GM23248 (cell line): ENCODE measurements at regions not wholly inside any gene's neighbourhood (a gene's known extent, or its start where the extent isn't known, plus 50 kb on each side); places are given as distances from the start of the nearest gene placed in this dataset.

Source experiments
- DNase-seq: peaks from one replicate; pipeline ENCODE4 v3.0.0-alpha.2; 2015
- H2AFZ ChIP-seq: fragments of 200-600 bp; sonication (generic); 2 replicates; pipeline ENCODE4 v1.6.1; 2016; ENCODE audit warnings: antibody characterized with exemption
- H3F3A ChIP-seq: fragments of 200-600 bp; sonication (generic); 2 replicates; pipeline ENCODE4 v1.6.1; 2016; ENCODE audit warnings: mild to moderate bottlenecking, antibody characterized with exemption, mixed run types; ENCODE audit not compliant: insufficient read depth
- H3K27ac ChIP-seq: fragments of 200-600 bp; sonication (generic); 2 replicates; pipeline ENCODE4 v1.5.1; 2016; ENCODE audit warnings: mild to moderate bottlenecking
- H3K27me3 ChIP-seq: fragments of 200-600 bp; sonication (generic); replicated peaks from 2 replicates; pipeline ENCODE4 v1.6.1; 2016; ENCODE audit warnings: mild to moderate bottlenecking; ENCODE audit not compliant: insufficient read depth
- H3K36me3 ChIP-seq: fragments of 200-600 bp; sonication (generic); 2 replicates; pipeline ENCODE4 v1.6.1; 2016; ENCODE audit warnings: low read depth, mild to moderate bottlenecking
- H3K4me1 ChIP-seq: fragments of 200-600 bp; sonication (generic); 2 replicates; pipeline ENCODE4 v1.6.1; 2016; ENCODE audit warnings: mild to moderate bottlenecking; ENCODE audit not compliant: insufficient read depth
- H3K4me2 ChIP-seq: fragments of 200-600 bp; sonication (generic); one replicate; pipeline ENCODE4 v1.6.1; 2016; ENCODE audit warnings: mild to moderate bottlenecking; ENCODE audit not compliant: unreplicated experiment
- H3K4me3 ChIP-seq: fragments of 200-600 bp; sonication (generic); 2 replicates; pipeline ENCODE4 v1.5.1; 2016; ENCODE audit warnings: mild to moderate bottlenecking
- H3K79me2 ChIP-seq: fragments of 200-600 bp; sonication (generic); 2 replicates; pipeline ENCODE4 v1.6.1; 2016; ENCODE audit warnings: mild to moderate bottlenecking; ENCODE audit not compliant: insufficient read depth
- H3K9ac ChIP-seq: fragments of 200-600 bp; sonication (generic); 2 replicates; pipeline ENCODE4 v1.6.1; 2016; ENCODE audit warnings: mild to moderate bottlenecking
- H3K9me2 ChIP-seq: fragments of 200-600 bp; sonication (generic); 2 replicates; pipeline ENCODE4 v1.6.1; 2016; ENCODE audit warnings: mixed run types, mild to moderate bottlenecking, moderate library complexity; ENCODE audit not compliant: insufficient read depth
- H3K9me3 ChIP-seq: fragments of 200-600 bp; sonication (generic); one replicate; pipeline ENCODE4 v1.6.1; 2017; ENCODE audit warnings: low read depth
- H4K20me1 ChIP-seq: fragments of 200-600 bp; sonication (generic); 2 replicates; pipeline ENCODE4 v1.6.0; 2016; ENCODE audit not compliant: insufficient read depth
- EZH2 ChIP-seq: fragments of 200-600 bp; sonication (generic); IDR thresholded peaks from 2 replicates; pipeline ENCODE4 v1.6.1; 2018; ENCODE audit warnings: antibody characterized with exemption, mild to moderate bottlenecking; ENCODE audit not compliant: insufficient read depth, poor library complexity, severe bottlenecking
- EZH2phosphoT487 ChIP-seq: fragments of 200-600 bp; sonication (generic); IDR thresholded peaks from 2 replicates; pipeline ENCODE4 v1.6.1; 2018; ENCODE audit warnings: antibody characterized with exemption, moderate library complexity, mild to moderate bottlenecking, low read depth; ENCODE audit not compliant: insufficient read depth
- WGBS, 2 experiments: methylation state at CpG; one replicate each; pipeline ENCODE4 v1.1.6; 2015 to 2017; ENCODE audit warnings: low lambda C conversion rate in 2 of 2, low coverage in 1 of 2; ENCODE audit errors: missing lambda C conversion rate in 2 of 2; 5-methylcytosine and 5-hydroxymethylcytosine counted together
- in situ Hi-C: fragments of 300-500 bp; cut with MboI; formaldehyde crosslinking; loops from 2 replicates; pipeline ENCODE4 v1.15.0; 2020

DNA sequence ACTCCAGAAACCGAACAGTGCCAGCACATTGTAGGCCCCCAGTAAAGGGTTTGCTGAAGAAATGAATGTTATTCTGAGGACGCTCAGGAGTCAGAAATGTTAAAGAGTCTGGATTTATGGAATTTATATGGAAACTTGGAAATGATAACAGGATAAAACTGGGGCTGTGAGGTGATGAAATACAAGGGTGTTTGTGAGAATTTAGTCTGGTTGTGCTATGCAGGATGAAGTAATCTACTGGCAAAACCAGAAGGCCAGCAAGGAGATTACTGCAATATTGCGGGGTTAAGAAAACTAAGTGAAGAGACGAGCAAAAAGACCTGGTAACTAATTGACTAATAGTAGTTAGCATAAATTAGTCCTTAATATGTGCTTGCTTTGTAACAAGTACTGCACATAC is 467.8 kb downstream of the ZEB2 start:
- Histone ChIP-seq H3K4me1 (no peaks in the 10 kb centered on the region), H3K9me2 (no peaks in the 10 kb centered on the region), H3K4me3 (no peak overlapping the region), H3F3A (no peaks in the 10 kb centered on the region), H3K79me2 (no peaks in the 10 kb centered on the region), H4K20me1 (no peaks in the 10 kb centered on the region), H3K4me2 (no peak overlapping the region), H3K27me3 (no peaks in the 10 kb centered on the region), H3K27ac (no peak overlapping the region), H3K9me3 (no peaks in the 10 kb centered on the region), H3K36me3 (no peaks in the 10 kb centered on the region), H2AFZ (no peak overlapping the region), H3K9ac (no peak overlapping the region)
- DNase-seq = no peak
- in situ Hi-C loops = no loop called here
- no peak for TF ChIP-seq EZH2
- TF ChIP-seq EZH2phosphoT487 = no peak
- WGBS, 2 experiments = 76 to 86% methylated on average over 4 of the region's 4 CpGs

- WGBS, 2 experiments = 68 to 71% methylated on average over 3 of the region's 3 CpGs
- Histone ChIP-seq H2AFZ (no peak overlapping the region), H3K9me2 (no peaks in the 10 kb centered on the region), H3K4me1 (no peaks in the 10 kb centered on the region), H3K4me2 (no peak overlapping the region), H3F3A (no peaks in the 10 kb centered on the region), H3K27me3 (no peaks in the 10 kb centered on the region), H3K36me3 (no peaks in the 10 kb centered on the region), H3K79me2 (no peaks in the 10 kb centered on the region), H3K27ac (no peak overlapping the region), H3K4me3 (no peak overlapping the region), H3K9me3 (no peaks in the 10 kb centered on the region), H4K20me1 (no peaks in the 10 kb centered on the region), H3K9ac (no peak overlapping the region)
- no peak for DNase-seq
- in situ Hi-C loops = no loop called here
- TF ChIP-seq EZH2 = no peak
- TF ChIP-seq EZH2phosphoT487 = no peak
Measured at GRCh38 chr2:144049137-144049536, 470.8 kb downstream of the ZEB2 start.

- 89 to 90% methylated on average over 4 of the region's 4 CpGs for WGBS, 2 experiments
- no peak for TF ChIP-seq EZH2
- no peak for TF ChIP-seq EZH2phosphoT487
- in situ Hi-C loops = no loop called here
- Histone ChIP-seq H3F3A (no peaks in the 10 kb centered on the region), H3K9me2 (no peaks in the 10 kb centered on the region), H3K27me3 (no peaks in the 10 kb centered on the region), H3K9ac (no peak overlapping the region), H3K4me1 (no peaks in the 10 kb centered on the region), H3K4me3 (no peak overlapping the region), H3K36me3 (no peaks in the 10 kb centered on the region), H4K20me1 (no peaks in the 10 kb centered on the region), H3K27ac (no peak overlapping the region), H2AFZ (no peak overlapping the region), H3K9me3 (no peaks in the 10 kb centered on the region), H3K79me2 (no peaks in the 10 kb centered on the region), H3K4me2 (no peak overlapping the region)
- DNase-seq = peak; percentile 7
Measured at GRCh38 chr2:144048631-144049060, 471.3 kb downstream of the ZEB2 start.

GRCh38 chr2:144042751-144043150 is 477.2 kb downstream of the ZEB2 start:
- Histone ChIP-seq H3K4me2 (no peak overlapping the region), H3K9me3 (no peaks in the 10 kb centered on the region), H3K79me2 (no peaks in the 10 kb centered on the region), H3K4me1 (no peaks in the 10 kb centered on the region), H3K9ac (no peak overlapping the region), H3F3A (no peaks in the 10 kb centered on the region), H3K9me2 (no peaks in the 10 kb centered on the region), H3K4me3 (no peak overlapping the region), H3K27ac (no peak overlapping the region), H4K20me1 (no peaks in the 10 kb centered on the region), H2AFZ (no peak overlapping the region), H3K36me3 (no peaks in the 10 kb centered on the region), H3K27me3 (no peaks in the 10 kb centered on the region)
- 95 to 96% methylated on average over 2 of the region's 2 CpGs for WGBS, 2 experiments
- DNase-seq = no peak
- in situ Hi-C loops = no loop called here
- TF ChIP-seq EZH2 (no peak), EZH2phosphoT487 (no peak)

- no peaks in the 10 kb centered on the region for H3K4me1 ChIP-seq
- no peaks in the 10 kb centered on the region for H3F3A ChIP-seq
- no peak for DNase-seq
- H4K20me1 ChIP-seq = no peaks in the 10 kb centered on the region
- no peak for TF ChIP-seq EZH2phosphoT487
- no peak for TF ChIP-seq EZH2
- H3K9me3 ChIP-seq = no peaks in the 10 kb centered on the region
- no peak overlapping the region for H3K4me3 ChIP-seq
- no peak overlapping the region for H3K27ac ChIP-seq
- no peaks in the 10 kb centered on the region for H3K79me2 ChIP-seq
- in situ Hi-C loops = no loop called here
- H3K36me3 ChIP-seq = no peaks in the 10 kb centered on the region
- H3K9me2 ChIP-seq = no peaks in the 10 kb centered on the region
- no peaks in the 10 kb centered on the region for H3K27me3 ChIP-seq
- H3K9ac ChIP-seq = no peak overlapping the region
- H3K4me2 ChIP-seq = no peak overlapping the region
- 95 to 97% methylated on average over 1 of the region's 1 CpG for WGBS, 2 experiments
- H2AFZ ChIP-seq = no peak overlapping the region
Measured at GRCh38 chr2:144041612-144042011, 478.3 kb downstream of the ZEB2 start.
